C4-2B (cell line): ENCODE measurements at regions not wholly inside any gene's neighbourhood (a gene's known extent, or its start where the extent isn't known, plus 50 kb on each side); places are given as distances from the start of the nearest gene placed in this dataset.

Experiments
- H3K27ac ChIP-seq: fragments of 450-650 bp; 2 replicates; pipeline ENCODE4 v1.5.1; 2017
- ZFX ChIP-seq: fragments of 450-650 bp; IDR thresholded peaks from 2 replicates; pipeline ENCODE4 v1.6.1; 2017
- TF ChIP-seq, protein P1 (sequence below): fragments of 450-650 bp; conservative IDR thresholded peaks from 2 replicates; pipeline ENCODE4 v1.5.1; 2017; ENCODE audit warnings: mild to moderate bottlenecking

DNA sequence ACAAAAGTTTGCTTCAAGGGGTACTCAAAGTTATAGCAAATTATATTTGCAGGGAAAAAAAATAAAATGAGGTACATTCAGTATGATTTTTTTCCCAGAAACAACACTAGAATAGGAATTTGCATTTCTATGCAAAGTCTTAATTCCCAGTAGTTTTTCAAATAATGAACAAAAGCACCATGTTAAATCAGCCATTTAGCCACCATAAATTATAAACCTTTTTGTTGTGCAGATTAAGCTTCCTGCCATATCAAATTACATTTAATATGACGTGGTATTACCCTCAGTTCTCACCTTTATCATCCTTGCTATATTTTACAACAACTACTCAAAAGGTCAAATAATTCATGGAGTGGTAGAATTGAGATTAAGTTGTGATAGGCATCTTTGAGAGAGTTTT lies 136.6 kb upstream of the FRY start:
- TF ChIP-seq ZFX: no peak
- TF ChIP-seq, protein P1, sequence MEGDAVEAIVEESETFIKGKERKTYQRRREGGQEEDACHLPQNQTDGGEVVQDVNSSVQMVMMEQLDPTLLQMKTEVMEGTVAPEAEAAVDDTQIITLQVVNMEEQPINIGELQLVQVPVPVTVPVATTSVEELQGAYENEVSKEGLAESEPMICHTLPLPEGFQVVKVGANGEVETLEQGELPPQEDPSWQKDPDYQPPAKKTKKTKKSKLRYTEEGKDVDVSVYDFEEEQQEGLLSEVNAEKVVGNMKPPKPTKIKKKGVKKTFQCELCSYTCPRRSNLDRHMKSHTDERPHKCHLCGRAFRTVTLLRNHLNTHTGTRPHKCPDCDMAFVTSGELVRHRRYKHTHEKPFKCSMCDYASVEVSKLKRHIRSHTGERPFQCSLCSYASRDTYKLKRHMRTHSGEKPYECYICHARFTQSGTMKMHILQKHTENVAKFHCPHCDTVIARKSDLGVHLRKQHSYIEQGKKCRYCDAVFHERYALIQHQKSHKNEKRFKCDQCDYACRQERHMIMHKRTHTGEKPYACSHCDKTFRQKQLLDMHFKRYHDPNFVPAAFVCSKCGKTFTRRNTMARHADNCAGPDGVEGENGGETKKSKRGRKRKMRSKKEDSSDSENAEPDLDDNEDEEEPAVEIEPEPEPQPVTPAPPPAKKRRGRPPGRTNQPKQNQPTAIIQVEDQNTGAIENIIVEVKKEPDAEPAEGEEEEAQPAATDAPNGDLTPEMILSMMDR: no peak
- H3K27ac ChIP-seq: no peak overlapping the region

DNA sequence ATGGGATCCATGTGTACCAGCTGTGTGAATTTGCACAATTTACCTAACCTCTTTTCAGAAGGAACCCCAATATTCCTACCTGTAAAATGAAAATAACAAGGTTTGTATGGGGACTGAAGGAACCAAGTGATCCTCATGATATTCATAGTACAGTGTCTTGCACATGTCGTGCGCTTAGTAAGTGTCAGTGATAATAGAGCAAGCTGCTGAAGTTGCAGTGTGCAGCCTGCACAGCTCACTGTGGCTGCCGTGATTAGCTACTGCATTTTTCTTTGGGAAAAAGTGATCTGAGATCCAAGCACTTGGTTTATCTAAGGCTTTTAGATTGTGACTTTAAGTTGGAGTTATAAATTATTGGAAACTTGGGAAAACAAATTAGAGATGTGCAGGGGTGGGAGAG lies 135.9 kb upstream of the FRY start:
- TF ChIP-seq ZFX: no peak
- TF ChIP-seq, protein P1: no peak

DNA sequence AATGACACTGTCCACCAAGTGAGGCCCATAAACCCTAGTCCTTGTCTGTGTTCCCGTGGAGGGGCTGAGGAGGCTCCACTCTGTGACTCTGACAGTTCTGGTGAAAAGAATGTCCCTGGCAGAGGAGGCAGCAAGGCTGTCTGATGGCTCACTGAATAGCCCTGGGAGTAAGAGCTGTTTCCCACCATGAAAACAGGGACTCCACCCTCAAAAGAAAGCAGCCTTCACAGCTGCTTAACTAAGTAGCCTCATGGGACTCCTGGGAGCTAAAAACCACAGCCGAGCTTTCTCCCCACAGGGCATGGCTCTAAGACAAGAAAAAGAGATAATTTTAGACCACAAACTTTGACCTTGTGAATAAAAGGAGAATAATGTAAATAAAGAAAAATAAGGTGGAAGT lies 135.1 kb upstream of the FRY start:
- no peak overlapping the region for H3K27ac ChIP-seq
- TF ChIP-seq, protein P1: no peak
- no peak for TF ChIP-seq ZFX

More for the DNA sequence above, 135.9 kb upstream of the FRY start:
- H3K27ac ChIP-seq: no peak overlapping the region

DNA sequence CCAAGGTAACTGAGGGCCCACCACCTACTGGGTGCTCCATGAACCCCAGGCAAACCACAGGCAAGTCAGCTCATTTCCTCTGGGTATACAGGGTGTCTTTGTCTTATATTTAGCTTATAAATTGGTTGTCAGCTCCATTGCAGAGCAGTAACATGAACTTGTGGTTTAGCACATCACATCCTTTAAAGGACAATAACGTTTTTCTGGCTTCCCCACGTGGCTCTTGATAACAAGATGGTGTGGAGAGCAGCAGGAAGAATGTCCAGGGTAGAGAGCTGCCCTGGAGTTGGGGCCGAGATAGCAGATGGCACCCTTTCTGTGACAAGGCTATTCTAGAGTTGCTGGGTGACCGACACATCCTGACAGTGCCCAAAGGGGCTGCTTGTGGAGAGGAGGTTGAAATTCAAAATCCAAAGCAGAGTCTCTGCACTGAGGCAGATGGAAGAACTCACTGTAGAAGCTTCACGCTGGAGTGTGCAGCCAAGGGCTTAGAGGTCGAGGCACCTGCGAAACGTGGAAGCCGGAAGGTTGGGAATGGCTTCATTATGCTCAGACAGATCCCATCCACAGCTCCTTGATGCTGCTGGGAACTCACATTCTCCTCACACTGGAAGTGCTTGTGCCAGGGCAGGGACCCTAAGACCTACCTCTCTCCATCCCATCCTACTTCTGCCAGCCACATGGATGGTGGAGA lies 133.0 kb upstream of the FRY start:
- no peak overlapping the region for H3K27ac ChIP-seq
- TF ChIP-seq ZFX: no peak
- TF ChIP-seq, protein P1: no peak

DNA sequence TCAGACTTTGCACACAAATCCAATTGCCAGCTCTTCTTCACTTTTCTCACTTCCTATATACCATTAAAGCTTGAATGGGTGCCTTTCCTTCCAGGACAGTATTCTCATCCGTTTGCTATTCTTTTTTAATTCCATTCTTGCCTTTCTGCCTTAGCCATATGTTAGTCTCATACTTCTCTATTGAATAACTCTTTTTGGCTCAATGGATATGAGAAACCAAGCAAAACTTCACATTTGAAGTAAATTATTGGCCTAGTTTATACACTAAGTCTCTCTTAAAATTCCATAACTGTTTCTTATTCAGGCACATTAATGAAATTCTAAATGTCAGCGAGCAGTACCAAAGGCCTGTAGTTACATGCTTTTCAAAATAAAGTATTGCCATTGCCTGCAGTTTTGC lies 129.6 kb upstream of the FRY start:
- no peak for TF ChIP-seq ZFX
- TF ChIP-seq, protein P1: no peak
- no peak overlapping the region for H3K27ac ChIP-seq

DNA sequence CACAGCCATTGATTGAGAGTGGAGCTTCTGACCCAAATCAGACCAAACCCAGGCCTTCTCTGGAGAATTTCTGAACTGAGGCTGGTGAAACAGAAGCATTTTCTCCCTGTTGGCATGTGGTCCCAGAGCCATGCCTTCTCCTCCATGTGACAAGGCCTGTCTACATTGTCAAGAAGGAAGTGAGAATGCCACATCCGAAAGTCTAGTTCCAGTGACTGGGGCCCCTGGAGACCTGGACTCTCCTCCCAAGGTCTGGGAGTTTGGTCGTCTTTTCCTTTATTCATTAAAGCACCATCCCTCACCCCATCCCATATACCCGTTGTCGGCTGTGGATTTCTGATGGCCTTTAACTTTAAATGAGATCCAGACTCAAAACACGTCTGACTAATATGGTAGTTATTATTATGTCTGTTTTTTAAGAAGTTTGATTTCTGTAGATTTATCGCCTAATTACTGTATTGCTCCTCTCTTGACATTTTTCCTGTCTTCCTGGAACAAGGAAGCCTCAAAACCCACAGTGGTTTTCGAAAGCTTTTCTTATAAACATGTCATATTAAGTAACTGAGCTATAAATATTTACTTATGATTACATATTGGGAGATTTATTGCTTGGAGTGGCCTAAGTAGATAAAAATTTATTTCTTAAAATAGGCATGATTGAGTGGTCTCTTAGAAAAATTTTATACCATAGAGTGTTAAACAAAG lies 128.3 kb upstream of the FRY start:
- TF ChIP-seq, protein P1: no peak
- no peak for TF ChIP-seq ZFX
- H3K27ac ChIP-seq: no peak overlapping the region
